ENCODE measurements at regions not wholly inside any gene's neighbourhood (a gene's known extent, or its start where the extent isn't known, plus 50 kb on each side); places are given as distances from the start of the nearest gene placed in this dataset.

DNA sequence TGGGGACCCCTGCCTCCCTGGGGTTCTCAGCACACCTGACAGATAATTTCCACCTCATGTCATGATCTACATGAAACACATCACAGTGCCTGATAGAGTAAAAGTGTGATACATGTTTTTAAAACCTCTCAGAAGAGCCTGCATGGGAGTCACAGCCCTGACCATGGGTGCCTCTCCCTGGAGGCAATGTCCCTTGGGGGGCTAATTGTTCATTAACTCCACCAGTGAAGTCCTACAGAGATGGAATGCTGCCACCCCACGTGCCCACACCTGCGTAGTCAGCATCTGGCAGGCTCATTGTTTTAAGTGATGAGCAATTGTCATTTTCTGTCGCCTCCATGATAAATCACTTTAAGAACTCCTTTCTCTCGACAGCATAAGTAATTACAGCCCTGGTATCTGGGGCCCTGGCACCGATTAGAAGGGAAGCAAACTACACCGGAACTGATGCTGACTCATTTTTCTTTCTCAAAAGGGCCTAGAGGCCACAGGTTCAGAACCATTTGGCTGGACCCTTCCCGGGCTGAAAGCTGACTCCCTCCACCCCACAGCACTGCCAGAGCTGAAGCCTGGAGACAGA is 109.6 kb upstream of the GJB5 start:
- no peak for DNase-seq (ENCODE audit: extremely low read depth in 1 of 2, low read depth in 1 of 2)

DNA sequence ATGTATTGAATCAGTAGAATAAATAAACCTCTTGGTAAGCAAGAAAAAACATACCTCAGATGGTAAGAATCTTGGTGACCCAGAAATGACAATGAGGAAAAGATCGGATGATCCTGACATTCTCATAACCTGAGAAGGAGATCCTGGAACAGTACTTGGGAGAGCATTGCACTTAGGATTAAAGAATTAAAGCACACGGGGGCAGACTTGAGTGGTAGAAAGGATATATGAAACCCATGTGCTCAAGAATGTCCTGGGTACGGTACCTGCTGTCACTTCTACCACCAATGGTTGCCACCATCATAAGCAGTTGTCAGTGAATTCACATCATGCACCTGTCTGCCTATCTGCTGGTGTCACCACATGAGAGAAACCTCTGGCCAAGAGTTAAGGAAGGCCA is 108.9 kb upstream of the GJB5 start:
- DNase-seq (ENCODE audit: extremely low read depth in 1 of 2, low read depth in 1 of 2), result no peak

DNA sequence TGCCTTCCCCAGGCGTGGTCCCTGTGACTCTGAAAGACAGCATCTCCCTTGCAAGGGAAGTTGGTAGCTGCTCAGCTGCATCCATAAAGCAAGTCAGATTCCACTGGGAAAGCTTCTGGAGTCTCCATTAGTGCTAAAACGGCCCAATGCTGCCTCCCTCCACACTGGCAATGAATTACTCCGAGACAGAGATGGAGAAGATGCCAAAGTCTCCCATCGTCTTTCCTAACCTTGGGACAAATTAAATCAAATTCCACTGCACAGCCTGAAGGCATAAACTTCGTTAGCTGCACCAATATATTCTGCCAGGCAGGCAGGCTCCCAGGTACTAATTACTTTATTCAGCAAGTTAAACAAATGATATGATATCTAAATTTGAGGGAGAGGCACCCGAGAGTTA is 106.3 kb upstream of the GJB5 start:
- no peak for DNase-seq (ENCODE audit: extremely low read depth in 1 of 2, low read depth in 1 of 2)

DNA sequence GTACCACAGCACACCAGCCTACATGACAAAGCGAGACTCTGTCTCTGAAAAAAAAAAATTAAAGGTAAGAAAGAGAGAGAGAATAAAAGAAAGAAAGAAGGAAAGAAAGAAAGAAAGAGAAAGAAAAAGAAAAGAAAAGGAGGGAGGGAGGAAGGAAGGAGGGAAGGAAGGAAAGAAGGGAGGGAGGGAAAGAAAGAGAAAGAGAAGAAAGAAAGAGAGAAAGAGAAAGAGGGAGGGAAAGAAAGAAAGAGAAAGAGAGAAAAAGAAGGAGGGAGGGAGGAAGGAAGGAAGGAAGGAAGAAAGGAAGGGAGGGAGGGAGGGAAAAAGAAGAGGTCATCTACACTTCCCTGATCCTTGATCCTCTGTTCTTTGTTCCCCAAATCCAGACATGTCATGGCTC is 104.8 kb upstream of the GJB5 start:
- no peak for DNase-seq (ENCODE audit: extremely low read depth in 1 of 2, low read depth in 1 of 2)

DNA sequence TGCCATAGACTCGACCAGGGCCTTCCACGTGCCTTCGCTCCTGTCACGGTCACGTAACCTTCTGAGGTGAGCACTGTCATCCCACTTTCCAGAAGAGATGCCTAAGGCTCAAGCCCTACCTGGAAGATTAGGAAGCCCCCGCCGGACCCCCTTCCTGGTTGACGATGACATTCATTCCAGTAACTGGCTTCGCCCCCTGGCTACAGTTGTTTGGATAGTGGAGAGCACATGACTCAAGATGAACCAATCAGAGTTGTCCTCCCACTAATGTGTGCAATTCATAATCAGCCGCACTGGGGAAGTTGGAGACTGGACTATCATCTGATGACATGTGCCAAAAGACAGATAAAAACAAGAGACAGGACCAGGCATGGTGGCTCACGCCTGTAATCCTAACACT is 104.0 kb upstream of the GJB5 start:
- DNase-seq (ENCODE audit: extremely low read depth in 1 of 2, low read depth in 1 of 2), result no peak

DNA sequence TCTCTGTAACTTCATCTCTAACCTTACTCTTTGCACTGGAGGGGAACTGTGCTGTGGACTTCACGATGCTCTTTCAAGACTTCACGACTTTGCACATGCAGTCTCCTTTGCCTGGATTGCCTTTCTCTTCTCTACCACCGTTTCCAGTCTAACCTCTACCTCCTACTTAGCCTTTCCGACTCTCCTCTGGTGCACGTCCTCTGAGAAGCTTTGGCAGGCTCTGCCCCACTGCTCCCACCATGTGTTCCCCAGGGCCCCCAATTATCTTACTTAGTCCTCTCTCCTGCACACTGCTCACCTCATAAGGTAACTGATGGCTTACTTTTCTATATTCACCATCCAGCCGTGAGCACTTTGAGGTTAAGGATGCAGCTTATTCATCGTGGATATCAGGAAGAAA is 101.7 kb upstream of the GJB5 start:
- DNase-seq (ENCODE audit: extremely low read depth in 1 of 2, low read depth in 1 of 2), result no peak

DNA sequence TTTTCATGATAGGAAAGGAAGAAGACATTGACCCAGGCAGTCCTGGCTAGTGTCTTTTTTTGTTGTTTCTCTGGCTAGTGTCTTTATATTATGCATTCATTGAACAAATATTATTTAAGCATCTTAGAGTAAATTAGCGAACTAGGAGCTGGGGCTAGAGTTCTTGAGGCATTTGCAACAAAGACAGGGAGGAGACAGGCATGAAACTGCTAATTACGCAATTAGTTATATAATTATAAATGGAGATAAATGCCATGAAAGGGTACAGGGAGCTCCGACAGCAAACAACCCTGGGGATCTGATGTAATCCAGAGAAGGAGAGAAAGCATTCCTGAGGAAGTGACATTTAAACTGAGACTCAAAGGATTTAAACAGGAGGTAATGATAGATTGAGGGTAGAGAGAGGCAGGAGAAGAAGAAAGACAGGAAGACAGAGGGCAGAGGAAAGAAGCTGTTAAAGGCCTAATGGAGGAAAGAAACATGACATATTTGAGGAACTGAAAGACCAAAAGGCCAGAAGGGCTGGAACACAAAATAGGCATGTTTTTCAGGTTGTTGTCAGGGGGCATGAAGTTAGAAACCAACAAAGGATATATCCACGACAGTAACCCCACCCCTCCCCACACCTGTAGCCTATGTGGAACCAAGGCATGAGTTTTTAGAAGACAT is 99.5 kb upstream of the GJB5 start:
- no peak for DNase-seq (ENCODE audit: extremely low read depth in 1 of 2, low read depth in 1 of 2)

DNA sequence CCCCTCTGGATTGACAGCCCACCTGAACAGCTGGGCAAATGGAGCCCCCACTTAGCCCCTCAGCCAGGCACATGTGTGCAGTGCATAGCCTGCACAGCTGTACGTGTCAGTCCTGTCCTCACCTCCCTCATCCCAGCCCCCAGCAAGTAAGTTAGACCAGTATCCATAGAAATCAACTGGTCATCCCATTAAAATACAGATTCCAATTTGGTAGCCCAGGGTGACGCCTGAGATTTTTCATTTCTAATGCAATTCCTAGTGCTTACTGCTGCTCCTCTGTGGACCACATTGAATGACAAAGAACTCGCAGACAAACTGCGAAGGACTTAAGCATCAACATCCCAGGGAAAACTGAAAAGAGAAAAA is 99.0 kb upstream of the GJB5 start:
- DNase-seq (ENCODE audit: extremely low read depth in 1 of 2, low read depth in 1 of 2), result no peak

DNA sequence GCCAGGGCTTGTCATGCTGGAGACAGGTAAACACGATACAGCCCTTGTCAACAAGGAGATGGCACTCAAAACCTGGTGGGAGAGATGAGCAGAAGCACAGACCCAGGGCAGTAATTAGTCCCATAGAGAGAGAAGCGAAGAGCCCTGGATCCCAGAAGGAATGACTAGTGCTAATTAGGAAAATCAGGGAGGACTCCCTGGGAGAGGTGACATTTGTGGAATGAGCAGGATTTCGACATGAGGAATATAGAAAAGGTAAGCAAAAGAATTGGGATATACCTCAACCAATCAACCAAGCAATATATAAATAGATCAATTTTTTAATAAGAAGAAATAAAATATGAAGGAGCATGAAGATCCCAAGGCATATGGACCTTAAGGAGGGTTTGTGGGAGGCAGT is 98.5 kb upstream of the GJB5 start:
- no peak for DNase-seq (ENCODE audit: extremely low read depth in 1 of 2, low read depth in 1 of 2)

DNA sequence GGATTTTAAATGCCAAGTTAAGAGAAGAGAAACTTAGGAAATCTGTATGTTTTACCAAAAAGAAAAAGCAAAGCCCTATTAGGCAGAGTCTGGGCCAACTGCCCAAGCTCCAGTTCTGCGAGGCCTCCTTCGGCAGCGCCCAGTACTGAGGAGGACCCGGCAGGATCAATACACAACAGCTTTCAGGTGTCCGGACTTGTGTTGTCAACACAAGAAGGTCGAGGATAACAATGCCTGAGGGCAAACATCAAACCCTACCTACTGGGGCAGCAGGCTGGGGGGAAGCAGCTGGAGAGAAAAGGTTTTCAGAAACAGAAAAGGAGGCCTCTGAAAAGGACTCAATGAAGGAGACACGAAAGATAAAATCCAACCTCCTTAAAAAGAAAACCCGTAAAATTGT is 98.1 kb upstream of the GJB5 start:
- DNase-seq (ENCODE audit: extremely low read depth in 1 of 2, low read depth in 1 of 2), result no peak

DNA sequence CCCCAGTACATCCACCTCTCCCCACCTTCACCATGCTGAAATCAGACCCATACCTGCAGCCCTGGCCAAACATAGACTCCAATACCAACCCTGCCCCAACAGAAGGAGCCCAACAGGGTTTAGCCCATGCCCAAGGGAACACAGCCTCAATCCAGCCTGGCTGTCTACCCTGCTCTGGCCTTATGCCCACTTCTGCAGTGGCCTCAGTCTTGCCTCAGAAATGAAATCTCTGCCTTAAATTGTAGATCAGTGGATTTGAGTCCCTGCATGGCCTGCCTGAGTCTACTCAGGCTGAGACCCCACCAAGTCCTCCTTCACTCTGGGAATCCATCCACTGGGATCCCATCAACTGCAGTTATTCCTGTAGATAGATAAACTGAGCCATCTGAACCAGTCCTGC is 97.6 kb upstream of the GJB5 start:
- no peak for DNase-seq (ENCODE audit: extremely low read depth in 1 of 2, low read depth in 1 of 2)

DNA sequence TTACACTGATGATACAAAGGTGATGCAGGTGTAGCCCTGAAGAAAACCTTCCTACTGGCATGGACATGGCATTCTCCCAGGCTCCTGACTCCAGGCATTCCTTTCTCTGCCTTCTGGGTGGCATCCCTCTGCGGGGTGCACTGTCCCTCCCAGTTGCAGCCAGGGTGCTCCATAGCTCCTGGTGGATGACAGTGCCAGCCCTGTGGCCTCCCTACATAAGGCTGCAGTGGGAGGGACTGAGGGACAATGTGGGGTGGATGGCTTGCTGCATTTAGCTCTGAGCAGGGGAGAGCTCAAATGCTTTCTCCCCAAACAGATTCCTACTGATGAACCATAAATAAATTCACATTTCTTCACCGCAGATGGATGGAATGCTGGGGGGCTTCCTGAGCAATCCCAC is 97.0 kb upstream of the GJB5 start:
- DNase-seq (ENCODE audit: extremely low read depth in 1 of 2, low read depth in 1 of 2), result no peak

DNA sequence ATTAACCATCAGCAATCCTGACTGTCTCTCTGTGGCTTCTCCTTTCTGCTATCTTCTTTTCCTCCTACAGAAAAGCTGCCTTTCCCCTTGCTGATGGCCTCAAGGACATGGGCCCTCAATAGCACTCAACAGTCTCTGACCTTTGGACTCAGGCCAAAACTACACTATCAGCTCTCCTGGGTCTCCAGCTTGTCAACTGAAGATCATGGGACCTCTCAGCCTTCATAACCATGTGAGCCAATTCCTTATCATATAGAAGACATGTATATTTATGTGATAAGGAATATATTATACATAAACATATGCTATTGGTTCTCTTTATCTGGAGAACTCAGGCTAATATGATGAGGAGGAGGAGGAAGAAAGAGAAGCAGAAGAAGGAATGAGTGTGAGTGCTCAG is 91.8 kb upstream of the GJB5 start:
- no peak for DNase-seq (ENCODE audit: extremely low read depth in 1 of 2, low read depth in 1 of 2)

DNA sequence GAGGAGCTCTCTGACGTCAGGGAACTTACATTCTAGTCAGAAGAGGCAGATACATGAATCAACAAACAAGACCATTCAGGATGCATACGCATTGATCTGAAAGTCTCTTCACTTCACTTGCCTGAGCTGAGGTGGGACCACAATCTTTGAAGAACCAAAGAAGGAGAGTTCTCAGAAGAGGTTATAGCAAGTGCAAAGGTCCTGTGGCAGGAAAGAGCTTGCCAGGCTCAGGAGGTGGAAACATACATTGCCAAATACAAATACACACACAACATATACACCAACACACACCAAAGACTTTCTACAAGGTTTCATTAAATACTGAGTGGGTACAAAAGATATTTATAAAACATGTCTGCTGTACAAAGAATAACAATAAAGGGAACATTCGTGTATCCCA is 86.8 kb upstream of the GJB5 start:
- DNase-seq (ENCODE audit: extremely low read depth in 1 of 2, low read depth in 1 of 2), result no peak

DNA sequence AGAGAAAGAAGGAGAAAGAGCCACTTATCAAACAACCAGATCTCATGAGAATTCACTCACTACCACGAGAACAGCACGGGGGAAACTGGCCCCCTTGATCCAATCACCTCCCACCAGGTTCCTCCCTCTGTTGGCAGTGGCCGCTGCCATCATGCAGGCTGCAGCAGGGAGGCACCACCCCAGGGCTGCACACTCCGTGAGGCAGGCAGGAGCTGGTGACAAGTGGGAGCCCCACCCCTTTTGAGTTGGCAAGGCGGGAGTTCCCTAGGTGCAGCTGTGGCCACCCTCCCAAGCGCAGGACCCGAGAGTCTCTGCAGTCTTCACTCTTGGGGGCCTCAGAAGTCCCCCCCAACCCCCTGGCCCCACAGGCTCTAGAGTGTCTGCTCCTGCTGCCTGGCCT is 83.9 kb upstream of the GJB5 start:
- no peak for DNase-seq (ENCODE audit: extremely low read depth in 1 of 2, low read depth in 1 of 2)

DNA sequence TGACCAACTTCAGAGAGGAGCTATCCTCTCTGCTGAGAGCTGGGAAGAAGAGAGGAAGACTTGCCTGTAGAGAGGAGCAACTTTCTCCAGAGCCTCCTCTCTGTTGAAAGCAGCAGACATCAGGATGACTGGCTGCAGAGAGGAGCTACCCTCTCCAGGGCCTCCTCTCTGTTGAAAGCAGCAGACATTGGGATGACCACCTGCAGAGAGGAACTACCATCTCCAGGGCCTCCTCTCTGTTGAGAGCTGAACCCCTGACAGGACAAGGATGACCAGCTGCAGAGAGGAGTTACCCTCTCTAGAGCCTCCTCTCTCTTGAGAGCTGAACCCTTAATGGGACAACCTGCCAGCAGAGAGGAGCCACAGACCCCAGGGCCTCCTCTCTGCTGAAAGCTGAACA is 83.0 kb upstream of the GJB5 start:
- DNase-seq (ENCODE audit: extremely low read depth in 1 of 2, low read depth in 1 of 2), result no peak

DNA sequence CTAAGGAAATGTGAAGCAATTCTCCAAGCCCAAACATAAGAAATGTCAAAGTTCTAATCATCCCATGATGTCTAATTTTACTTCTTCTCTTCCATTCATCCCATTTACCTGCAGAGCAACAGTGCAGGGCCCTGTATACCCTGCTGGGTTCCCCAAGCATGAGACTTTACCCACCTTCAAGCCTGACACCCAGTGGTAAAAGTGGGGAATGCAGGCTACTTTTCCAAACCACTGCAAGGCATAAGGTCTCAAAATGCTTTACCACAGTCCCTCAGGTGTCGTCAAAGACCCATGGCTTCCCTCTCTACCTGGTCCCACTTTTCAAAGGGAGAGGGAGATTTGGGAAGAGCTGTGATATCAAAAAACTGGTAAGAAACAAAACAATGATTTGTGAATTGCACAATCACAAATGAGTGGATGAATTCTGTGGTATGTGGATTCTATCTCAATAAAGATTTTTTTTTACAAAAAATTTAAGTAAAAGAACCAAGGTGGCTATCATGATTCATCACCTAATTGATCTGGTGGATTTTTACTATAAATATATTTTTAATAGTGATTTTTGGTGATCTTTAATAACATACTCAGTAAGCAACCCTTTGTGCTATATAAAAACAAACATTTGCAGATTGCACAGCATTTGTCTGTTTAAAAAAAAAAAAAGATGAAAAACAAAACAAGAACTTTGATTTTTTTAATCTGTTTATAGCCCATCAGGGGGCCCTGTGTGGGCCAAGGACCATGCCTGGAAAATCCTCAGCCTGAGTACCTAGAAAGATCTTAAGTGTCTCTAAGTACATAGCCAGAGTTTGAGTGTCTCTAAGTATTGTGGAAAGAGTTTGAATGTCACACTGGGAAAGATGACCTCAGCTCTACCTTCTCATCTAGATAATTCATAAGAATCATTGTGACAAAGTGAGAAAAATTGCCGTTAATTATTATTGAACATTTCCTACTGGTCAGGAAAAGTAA is 73.1 kb upstream of the GJB5 start:
- DNase-seq (ENCODE audit: extremely low read depth in 1 of 2, low read depth in 1 of 2), result peak in 1 of 2 donors; percentile 10

DNA sequence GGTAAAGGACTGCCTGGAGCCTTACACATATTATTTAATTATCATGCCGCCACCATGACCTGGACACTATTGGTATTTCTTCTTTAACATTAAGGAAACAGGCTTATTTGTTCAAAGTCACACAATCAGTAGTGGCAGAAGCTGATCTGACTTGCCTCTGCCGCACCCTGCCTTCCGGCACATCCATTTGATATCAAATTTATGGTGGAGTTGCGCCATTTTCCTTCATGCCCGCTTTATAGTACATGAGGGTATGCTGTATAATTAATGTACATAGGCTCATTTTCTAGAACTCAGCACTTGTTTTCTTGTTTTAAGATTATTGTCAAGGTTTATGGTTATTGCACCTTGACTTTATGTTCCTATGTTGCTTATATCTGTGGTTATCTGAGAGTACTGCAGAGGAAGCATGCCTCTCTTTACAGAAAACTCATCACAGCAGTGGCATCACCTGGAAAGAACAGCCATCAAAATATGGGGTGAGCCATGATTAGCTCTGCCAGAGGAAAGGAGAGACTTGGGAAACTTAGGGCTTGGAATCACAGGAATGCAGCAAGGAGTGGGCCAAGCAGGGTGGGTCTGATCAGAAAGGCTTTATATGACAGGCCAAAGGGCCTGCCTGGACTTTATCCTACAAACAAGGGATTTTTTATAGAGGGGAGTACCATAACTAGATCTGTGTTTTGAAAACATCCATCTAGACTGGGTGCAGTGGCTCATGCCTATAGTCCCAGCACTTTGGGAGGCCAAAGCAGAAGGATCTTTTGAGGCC is 72.2 kb upstream of the GJB5 start:
- no peak for DNase-seq (ENCODE audit: extremely low read depth in 1 of 2, low read depth in 1 of 2)

DNA sequence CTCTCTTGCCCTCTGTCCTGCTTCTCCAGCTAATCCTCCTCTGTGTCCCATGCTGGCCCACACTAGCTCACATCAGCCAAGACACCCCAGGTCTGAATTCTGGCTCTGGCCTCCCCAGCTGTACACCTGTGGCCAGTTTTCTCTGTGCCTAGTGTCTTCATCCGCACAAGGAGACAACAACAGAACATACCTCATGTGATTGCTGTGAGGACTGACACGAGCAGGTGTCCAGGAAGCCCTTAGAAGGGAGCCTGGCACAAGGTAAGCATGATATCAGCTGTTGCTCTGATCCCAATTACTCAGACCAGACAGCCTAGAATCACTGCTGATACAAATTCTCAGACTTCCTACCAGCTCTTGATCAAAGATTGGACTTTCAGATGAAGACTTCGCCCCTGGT is 71.2 kb upstream of the GJB5 start:
- DNase-seq (ENCODE audit: extremely low read depth in 1 of 2, low read depth in 1 of 2), result no peak

DNA sequence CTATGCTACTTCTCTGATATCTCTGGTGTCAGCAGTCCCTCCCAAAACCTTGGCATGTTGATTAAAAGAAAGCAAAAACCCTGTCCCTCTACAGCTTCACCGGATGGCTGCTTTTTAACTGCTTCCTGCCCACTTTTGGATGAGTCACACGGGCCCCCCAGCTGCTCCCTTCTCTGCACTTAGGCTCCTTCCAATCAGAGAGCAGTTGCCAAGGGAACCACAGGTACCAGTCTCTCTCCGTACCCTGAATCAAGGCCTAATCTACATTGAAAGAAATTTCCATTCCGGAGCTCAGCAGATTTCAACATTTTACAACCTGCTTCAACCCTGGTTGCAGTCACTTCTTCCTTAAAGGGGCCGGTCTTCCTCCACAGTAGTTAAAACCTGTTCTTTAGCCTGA is 70.6 kb upstream of the GJB5 start:
- no peak for DNase-seq (ENCODE audit: extremely low read depth in 1 of 2, low read depth in 1 of 2)

DNA sequence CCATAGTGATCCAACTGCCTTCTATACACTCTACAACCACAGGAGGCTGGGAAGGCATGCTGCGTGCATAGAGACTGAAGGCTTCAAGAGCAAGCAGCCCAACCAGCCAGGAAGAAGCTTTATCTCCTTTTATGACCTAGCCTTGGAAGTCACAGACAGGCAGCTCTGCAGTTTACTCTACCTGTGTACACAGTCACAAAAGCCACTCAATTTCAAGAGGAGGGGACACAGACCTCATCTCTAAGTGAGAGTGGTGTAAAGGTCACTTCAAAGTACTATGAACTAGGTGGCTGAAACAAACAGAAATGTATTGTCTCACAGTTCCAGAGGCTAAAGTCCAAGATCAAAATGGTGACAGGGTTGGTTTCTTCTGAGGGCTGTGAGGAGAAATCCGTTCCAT is 69.6 kb upstream of the GJB5 start:
- DNase-seq (ENCODE audit: extremely low read depth in 1 of 2, low read depth in 1 of 2), result no peak

All from activated CD8-positive, alpha-beta memory T cell treated with anti-CD3 and anti-CD28 coated beads for 1 hour (primary cell).